H9 (cell line): ENCODE measurements at regions not wholly inside any gene's neighbourhood (a gene's known extent, or its start where the extent isn't known, plus 50 kb on each side); places are given as distances from the start of the nearest gene placed in this dataset.

Experiments
- DNase-seq: peaks from one replicate; pipeline ENCODE4 v3.0.0-alpha.2; 2017
- H2AFZ ChIP-seq: one replicate; pipeline ENCODE4 v1.6.1; 2013; ENCODE audit warnings: mild to moderate bottlenecking, low read length, control low read depth, moderate library complexity
- H2AK5ac ChIP-seq: 2 replicates; pipeline ENCODE4 v1.6.1; 2013; ENCODE audit warnings: low read length, control low read depth, mixed read lengths; ENCODE audit not compliant: insufficient read length
- H2BK120ac ChIP-seq: one replicate; pipeline ENCODE4 v1.6.1; 2013; ENCODE audit warnings: low read depth, mild to moderate bottlenecking, low read length, control low read depth, inconsistent platforms; ENCODE audit not compliant: poor library complexity, severe bottlenecking
- H2BK12ac ChIP-seq: 2 replicates; pipeline ENCODE4 v1.6.1; 2013; ENCODE audit warnings: low read length, control low read depth, mixed read lengths, low read depth; ENCODE audit not compliant: insufficient read length
- H2BK15ac ChIP-seq: 2 replicates; pipeline ENCODE4 v1.6.1; 2013; ENCODE audit warnings: low read depth, low read length, control low read depth
- H2BK20ac ChIP-seq: one replicate; pipeline ENCODE4 v1.6.1; 2013; ENCODE audit warnings: low read depth, mild to moderate bottlenecking, low read length, control low read depth, inconsistent platforms; ENCODE audit not compliant: poor library complexity, severe bottlenecking
- H2BK5ac ChIP-seq: 2 replicates; pipeline ENCODE4 v1.6.1; 2013; ENCODE audit warnings: low read length, control low read depth, mixed read lengths; ENCODE audit not compliant: insufficient read length
- H3K14ac ChIP-seq: 2 replicates; pipeline ENCODE4 v1.6.1; 2013; ENCODE audit warnings: low read length, control low read depth; ENCODE audit not compliant: insufficient read depth
- H3K18ac ChIP-seq: 2 replicates; pipeline ENCODE4 v1.6.1; 2013; ENCODE audit warnings: low read depth, mild to moderate bottlenecking, mixed read lengths, low read length, control low read depth; ENCODE audit not compliant: insufficient read length
- H3K23ac ChIP-seq: 2 replicates; pipeline ENCODE4 v1.6.1; 2013; ENCODE audit warnings: low read length, control low read depth, mixed read lengths, low read depth; ENCODE audit not compliant: insufficient read length
- H3K23me2 ChIP-seq: 2 replicates; pipeline ENCODE4 v1.6.1; 2013; ENCODE audit warnings: low read depth, mild to moderate bottlenecking, mixed read lengths, low read length, control low read depth; ENCODE audit not compliant: insufficient read length, poor library complexity, severe bottlenecking
- H3K27ac ChIP-seq: 2 replicates; pipeline ENCODE4 v1.5.1; 2013; ENCODE audit warnings: low read length, control low read depth, mixed read lengths, low read depth; ENCODE audit not compliant: insufficient read length
- H3K27me3 ChIP-seq: 2 replicates; pipeline ENCODE4 v1.6.1; 2013; ENCODE audit warnings: low read length, control low read depth, inconsistent platforms; ENCODE audit not compliant: insufficient read depth
- H3K4ac ChIP-seq: 2 replicates; pipeline ENCODE4 v1.6.1; 2013; ENCODE audit warnings: low read depth, mild to moderate bottlenecking, control low read depth, inconsistent platforms, low read length, moderate library complexity
- H3K4me1 ChIP-seq: 2 replicates; pipeline ENCODE4 v1.6.1; 2013; ENCODE audit warnings: low read length, control low read depth, inconsistent platforms; ENCODE audit not compliant: insufficient read depth
- H3K4me2 ChIP-seq: 2 replicates; pipeline ENCODE4 v1.6.1; 2013; ENCODE audit warnings: low read length, control low read depth, mixed read lengths; ENCODE audit not compliant: insufficient read length, insufficient read depth
- H3K56ac ChIP-seq: 2 replicates; pipeline ENCODE4 v1.6.1; 2013; ENCODE audit warnings: low read depth, mild to moderate bottlenecking, mixed read lengths, low read length, control low read depth; ENCODE audit not compliant: insufficient read length
- H3K79me1 ChIP-seq: 2 replicates; pipeline ENCODE4 v1.6.1; 2013; ENCODE audit warnings: low read depth, mild to moderate bottlenecking, moderate library complexity, low read length, control low read depth, inconsistent platforms; ENCODE audit not compliant: insufficient read depth, poor library complexity, severe bottlenecking
- H3K79me2 ChIP-seq: 2 replicates; pipeline ENCODE4 v1.6.1; 2013; ENCODE audit warnings: low read length, control low read depth, inconsistent platforms; ENCODE audit not compliant: insufficient read depth
- H3K9ac ChIP-seq: 2 replicates; pipeline ENCODE4 v1.6.1; 2013; ENCODE audit warnings: low read length, control low read depth, mixed read lengths; ENCODE audit not compliant: insufficient read length; ENCODE audit errors: extremely low read depth
- H3K9me3 ChIP-seq: one replicate; pipeline ENCODE4 v1.6.1; 2013; ENCODE audit warnings: low read depth, low read length, inconsistent platforms; ENCODE audit not compliant: control insufficient read depth
- H3T11ph ChIP-seq: one replicate; pipeline ENCODE4 v1.6.1; 2013; ENCODE audit warnings: mild to moderate bottlenecking, low read length, control low read depth, inconsistent platforms
- H4K20me1 ChIP-seq: one replicate; pipeline ENCODE4 v1.6.1; 2013; ENCODE audit not compliant: control insufficient read depth, insufficient read length, insufficient read depth
- H4K5ac ChIP-seq: 2 replicates; pipeline ENCODE4 v1.6.1; 2013; ENCODE audit warnings: low read depth, mild to moderate bottlenecking, mixed read lengths, low read length, control low read depth; ENCODE audit not compliant: insufficient read length
- H4K8ac ChIP-seq: replicated peaks from 2 replicates; pipeline ENCODE4 v1.6.1; 2013; ENCODE audit warnings: low read length, control low read depth, mixed read lengths, low read depth; ENCODE audit not compliant: insufficient read length
- H4K91ac ChIP-seq: 2 replicates; pipeline ENCODE4 v1.6.1; 2013; ENCODE audit warnings: low read depth, mild to moderate bottlenecking, moderate library complexity, mixed read lengths, low read length, control low read depth; ENCODE audit not compliant: insufficient read length
- H3K27ac Mint-ChIP-seq, 3 experiments: 2 replicates in 2 of 3; 3 replicates in 1 of 3; pipeline ENCODE4 v1.8.0; 2020 to 2021; ENCODE audit warnings: mixed read lengths in 3 of 3, mild to moderate bottlenecking in 1 of 3, moderate library complexity in 1 of 3
- H3K27me3 Mint-ChIP-seq: 2 replicates; pipeline ENCODE4 v1.8.0; 2021; ENCODE audit warnings: low read depth, mild to moderate bottlenecking, moderate library complexity, mixed read lengths
- H3K36me3 Mint-ChIP-seq, 3 experiments: 2 replicates in 2 of 3; 3 replicates in 1 of 3; pipeline ENCODE4 v1.8.0; 2020 to 2021; ENCODE audit warnings: low read depth in 3 of 3, mixed read lengths in 3 of 3; ENCODE audit not compliant: insufficient read depth in 1 of 3
- H3K4me1 Mint-ChIP-seq, 2 experiments: 2 replicates each; pipeline ENCODE4 v1.8.0; 2020; ENCODE audit warnings: mixed read lengths in 2 of 2
- H3K4me3 Mint-ChIP-seq, 2 experiments: 2 replicates in 1 of 2; 3 replicates in 1 of 2; pipeline ENCODE4 v1.8.0; 2020 to 2021; ENCODE audit warnings: mild to moderate bottlenecking in 2 of 2, mixed read lengths in 2 of 2, moderate library complexity in 1 of 2
- H3K9me3 Mint-ChIP-seq, 2 experiments: 2 replicates in 1 of 2; 3 replicates in 1 of 2; pipeline ENCODE4 v1.8.0; 2020; ENCODE audit warnings: mild to moderate bottlenecking in 2 of 2, mixed read lengths in 2 of 2, moderate library complexity in 1 of 2
- CTCF ChIP-seq: fragments of 200-600 bp; sonication (generic); conservative IDR thresholded peaks from 3 replicates; pipeline ENCODE4 v1.8.0; 2021; ENCODE audit warnings: antibody characterized with exemption, mild to moderate bottlenecking
- WGBS: extraction: QIAGEN DNeasy Blood & Tissue Kit; methylation state at CpG from one replicate; pipeline ENCODE4 v1.1.7; 2013; ENCODE audit warnings: missing lambda C conversion rate, low lambda C conversion rate, mixed read lengths; ENCODE audit not compliant: insufficient read length; ENCODE audit errors: extremely low coverage; 5-methylcytosine and 5-hydroxymethylcytosine counted together

GRCh38 chr2:192947352-192947751, 752.6 kb upstream of the TMEFF2 start:
- H4K91ac ChIP-seq, result no peak overlapping the region
- no peaks in the 10 kb centered on the region for H3K27me3 Mint-ChIP-seq
- no peaks in the 10 kb centered on the region for H3K9me3 ChIP-seq
- H3K14ac ChIP-seq, result no peak overlapping the region
- H2BK20ac ChIP-seq, result no peak overlapping the region
- H3T11ph ChIP-seq, result no peak overlapping the region
- H2BK120ac ChIP-seq, result no peak overlapping the region
- no peaks in the 10 kb centered on the region for H4K20me1 ChIP-seq
- no peaks in the 10 kb centered on the region for H3K27me3 ChIP-seq
- TF ChIP-seq CTCF, result no peak
- H3K23ac ChIP-seq, result no peak overlapping the region
- H3K79me1 ChIP-seq, result no peaks in the 10 kb centered on the region
- no peak overlapping the region for H2BK12ac ChIP-seq
- no peaks in the 10 kb centered on the region for H3K4me1 ChIP-seq
- H2AK5ac ChIP-seq, result no peak overlapping the region
- no peak overlapping the region for H3K27ac Mint-ChIP-seq
- H3K79me2 ChIP-seq, result no peaks in the 10 kb centered on the region
- no peak overlapping the region for H3K4me3 Mint-ChIP-seq
- no peak overlapping the region for H4K5ac ChIP-seq
- no peak overlapping the region for H3K27ac ChIP-seq
- no peak overlapping the region for H2BK15ac ChIP-seq
- no peaks in the 10 kb centered on the region for H3K4me1 Mint-ChIP-seq
- H2AFZ ChIP-seq, result no peak overlapping the region
- H4K8ac ChIP-seq, result no peak overlapping the region
- no peak overlapping the region for H3K4ac ChIP-seq
- no peak for DNase-seq
- no peaks in the 10 kb centered on the region for H3K23me2 ChIP-seq
- peaks cover 0 to 3% (median 0%) of the 10 kb centered on the region in 3 experiments; a peak in 1 of 7 replicates for H3K36me3 Mint-ChIP-seq
- no peak overlapping the region for H2BK5ac ChIP-seq
- no peak overlapping the region for H3K18ac ChIP-seq
- H3K4me2 ChIP-seq, result no peak overlapping the region
- H3K9me3 Mint-ChIP-seq, result peaks cover 0 to 8% of the 10 kb centered on the region in 2 experiments; a peak in 2 of 5 replicates
- H3K9ac ChIP-seq, result no peak overlapping the region
- H3K56ac ChIP-seq, result no peak overlapping the region
- WGBS, result no CpG with 5 or more reads among the region's 1 CpG
